Brain pericyte (primary cell): ENCODE measurements at regions not wholly inside any gene's neighbourhood (a gene's known extent, or its start where the extent isn't known, plus 50 kb on each side); places are given as distances from the start of the nearest gene placed in this dataset.

ENCODE experiments used
- DNase-seq: peaks from one replicate; pipeline ENCODE4 v3.0.0-alpha.2; 2012; ENCODE audit warnings: low read depth, low spot score

- DNase-seq, result no peak
These were observed 190.4 kb upstream of the HDAC4 start for GRCh38 chr2:239590995-239591915.

- DNase-seq, result no peak
These were observed 189.5 kb upstream of the HDAC4 start for GRCh38 chr2:239590276-239590675.

GRCh38 chr2:239589833-239590232 is 189.0 kb upstream of the HDAC4 start:
- DNase-seq, result no peak

DNA sequence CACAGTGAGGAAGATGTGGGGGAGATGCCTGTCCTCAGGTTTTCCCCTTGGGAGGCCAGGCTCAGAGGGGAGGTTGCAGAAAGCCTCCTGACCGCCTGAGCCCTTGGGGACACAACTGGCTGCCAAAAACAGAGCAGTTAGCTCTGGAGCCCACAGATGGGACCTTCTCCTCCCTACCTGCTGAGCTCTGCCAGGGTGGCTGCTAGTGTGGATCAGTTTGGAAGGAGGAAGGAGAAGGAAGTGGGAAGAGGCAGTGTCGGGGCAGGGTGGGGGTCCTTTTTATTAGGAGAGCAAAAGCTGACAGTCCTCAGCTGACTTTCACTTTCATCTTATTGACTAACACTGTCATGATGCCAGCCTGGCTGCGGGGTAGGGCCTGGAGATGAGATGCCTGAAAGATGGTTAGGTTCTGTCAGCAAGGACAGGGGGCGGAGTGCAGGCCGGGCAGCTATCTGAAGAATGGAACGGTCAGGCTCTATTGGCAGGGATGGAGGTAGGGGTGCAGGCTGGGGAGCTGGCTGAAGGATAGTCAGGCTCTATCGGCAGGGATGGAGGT is 188.5 kb upstream of the HDAC4 start:
- DNase-seq, result no peak

GRCh38 chr2:239588451-239589269 is 187.8 kb upstream of the HDAC4 start:
- DNase-seq, result no peak

DNA sequence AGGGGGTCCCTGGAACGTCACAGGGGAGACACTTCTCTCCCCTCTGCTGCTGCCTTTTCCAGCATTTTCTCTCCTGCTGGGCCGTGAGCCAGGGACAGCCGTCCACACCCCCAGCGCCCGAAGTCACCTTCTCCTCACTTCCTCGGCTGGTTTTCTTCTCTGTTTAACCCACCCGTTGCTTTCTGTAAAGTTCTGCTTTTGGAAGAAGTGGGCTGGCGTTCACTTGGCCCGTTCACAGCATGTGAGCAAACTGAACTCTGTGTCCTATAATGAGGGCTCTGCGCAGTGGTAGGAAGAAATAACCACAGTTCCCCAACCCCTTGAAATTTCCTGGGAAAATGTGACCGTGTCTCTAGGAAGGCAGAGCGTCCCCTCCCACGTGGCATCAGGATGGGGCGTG is 187.0 kb upstream of the HDAC4 start:
- no peak for DNase-seq

DNA sequence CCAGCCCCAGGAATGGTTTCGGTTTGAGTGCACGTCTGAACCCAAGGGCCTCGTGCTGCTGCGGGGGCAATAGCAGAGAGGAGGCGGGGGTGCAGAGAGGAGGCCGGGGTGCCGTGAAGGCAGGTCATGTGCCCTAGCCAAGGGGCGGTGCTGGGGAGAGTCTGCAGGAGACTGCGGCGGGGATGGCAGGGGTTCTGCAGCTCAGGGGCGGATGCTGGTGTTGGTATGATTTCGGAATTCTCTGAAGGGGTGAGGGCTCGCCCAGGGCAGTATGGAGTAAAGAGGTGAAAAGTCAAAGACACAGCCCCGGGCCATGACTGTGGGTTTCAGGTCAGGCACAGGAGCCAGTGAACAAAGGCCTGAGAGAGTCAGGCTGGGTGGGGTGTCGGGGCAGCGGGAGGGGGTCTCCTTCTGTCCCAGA is 186.5 kb upstream of the HDAC4 start:
- DNase-seq, result no peak

DNA sequence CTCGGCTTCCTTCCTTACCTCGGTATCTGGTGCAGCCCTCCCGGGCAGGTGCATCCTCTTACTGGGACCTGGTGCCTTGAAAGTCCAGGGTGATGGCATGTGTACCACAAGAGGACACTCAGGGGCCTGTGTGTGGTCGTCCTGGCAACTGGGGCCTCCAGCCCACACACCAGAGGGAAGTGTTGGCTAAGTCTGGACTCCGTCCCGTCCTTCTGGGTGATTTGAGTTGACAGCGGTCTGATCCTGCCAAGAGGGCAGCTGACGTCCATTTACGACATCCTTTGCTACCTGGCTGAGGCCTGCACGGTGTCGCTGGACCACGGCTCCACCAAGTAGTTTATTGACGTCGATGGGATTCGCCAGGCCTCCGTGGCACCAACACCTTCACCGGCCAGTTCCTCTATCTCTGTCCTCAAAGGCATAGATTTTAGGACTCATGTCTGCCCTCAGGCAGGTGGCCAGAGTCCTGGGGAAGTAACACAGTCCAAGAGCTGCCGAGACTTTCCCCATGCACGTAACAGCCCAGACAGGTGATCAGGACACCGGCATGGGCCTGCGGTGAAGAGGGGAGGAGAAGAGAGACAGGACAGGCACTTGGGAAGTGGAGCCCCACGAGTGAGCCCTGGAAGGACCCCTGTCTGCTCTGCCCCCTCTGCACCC is 186.0 kb upstream of the HDAC4 start:
- DNase-seq, result no peak

- DNase-seq, result no peak
These were observed 184.6 kb upstream of the HDAC4 start for GRCh38 chr2:239585422-239585821.

GRCh38 chr2:239584986-239585385 is 184.2 kb upstream of the HDAC4 start:
- DNase-seq, result no peak

DNA sequence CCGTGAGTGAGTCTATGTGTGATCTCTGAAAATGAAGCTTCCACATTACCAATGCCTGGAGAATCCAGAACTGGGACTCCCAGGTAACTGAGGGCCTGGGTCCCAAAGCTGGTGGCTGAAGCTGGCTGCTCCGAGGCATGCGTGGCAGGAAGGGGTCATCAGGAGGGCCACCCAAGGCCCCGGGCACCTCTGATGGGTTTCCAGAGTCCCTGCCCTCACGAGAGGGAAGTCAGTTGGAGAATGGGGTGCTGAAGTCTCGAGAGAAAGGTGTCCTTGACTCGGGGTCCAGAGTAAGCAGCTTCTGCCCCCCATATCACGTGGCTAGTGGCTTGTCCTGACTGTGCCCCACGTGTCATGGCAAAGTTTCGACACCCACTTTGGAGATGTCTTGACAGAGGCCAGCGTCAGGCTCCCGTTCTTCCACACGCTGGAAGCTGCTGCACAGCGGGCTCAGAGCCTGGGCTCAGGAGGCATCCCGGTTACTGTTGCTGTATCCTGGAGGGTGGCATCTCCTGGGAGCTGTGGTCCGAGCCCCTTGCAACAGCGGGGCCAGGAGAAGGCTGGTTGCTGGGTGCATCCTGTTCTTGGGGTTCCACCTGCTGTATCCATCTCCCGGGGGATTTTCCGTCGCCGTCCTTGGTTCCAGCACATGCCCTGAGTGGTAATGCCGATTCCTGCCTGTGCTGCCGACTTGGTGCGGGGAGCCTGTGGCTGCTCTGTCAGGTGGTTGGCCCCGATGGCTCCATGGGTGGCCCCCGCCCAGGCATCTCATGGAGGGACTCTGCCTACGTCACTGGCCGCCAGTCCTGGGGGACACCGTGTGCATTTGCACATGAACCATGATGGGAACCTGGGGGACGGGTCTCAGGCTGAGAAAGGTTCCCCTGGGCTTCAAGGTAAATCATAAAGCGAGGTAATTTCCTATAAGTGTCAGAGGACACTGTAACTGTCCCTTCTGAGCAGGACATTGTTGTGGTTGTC is 183.3 kb upstream of the HDAC4 start:
- DNase-seq, result no peak

- no peak for DNase-seq
These were observed 182.5 kb upstream of the HDAC4 start for GRCh38 chr2:239583171-239583878.

GRCh38 chr2:239582476-239582875 is 181.7 kb upstream of the HDAC4 start:
- no peak for DNase-seq

DNA sequence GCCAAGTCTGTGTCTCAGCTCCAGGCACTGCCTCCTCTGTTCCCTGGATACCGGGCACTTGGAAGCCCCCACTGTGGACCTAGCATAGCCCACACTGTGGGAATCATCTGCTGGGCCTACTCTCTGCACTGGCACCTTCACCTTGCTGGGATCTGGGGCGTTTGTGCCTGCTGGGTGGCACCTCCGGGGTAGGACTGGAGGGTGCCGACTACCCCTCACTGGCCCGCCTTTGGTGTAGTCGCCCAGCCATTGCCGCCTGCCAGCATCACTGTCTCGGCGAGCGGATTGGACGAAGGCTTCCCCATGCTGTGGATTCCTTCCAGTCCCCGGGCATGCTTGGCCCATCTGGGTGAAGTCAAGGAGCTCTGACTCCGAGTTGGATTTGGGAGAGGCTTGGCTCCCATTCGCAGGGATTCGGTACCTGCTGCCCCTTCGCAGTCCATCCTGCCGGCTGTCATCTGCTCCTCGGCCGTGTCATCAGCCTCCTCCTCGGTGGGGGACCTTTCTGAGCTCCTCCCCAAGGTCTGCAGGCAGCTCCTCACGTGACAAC is 180.6 kb upstream of the HDAC4 start:
- no peak for DNase-seq

GRCh38 chr2:239580199-239580527 is 179.3 kb upstream of the HDAC4 start:
- no peak for DNase-seq

DNA sequence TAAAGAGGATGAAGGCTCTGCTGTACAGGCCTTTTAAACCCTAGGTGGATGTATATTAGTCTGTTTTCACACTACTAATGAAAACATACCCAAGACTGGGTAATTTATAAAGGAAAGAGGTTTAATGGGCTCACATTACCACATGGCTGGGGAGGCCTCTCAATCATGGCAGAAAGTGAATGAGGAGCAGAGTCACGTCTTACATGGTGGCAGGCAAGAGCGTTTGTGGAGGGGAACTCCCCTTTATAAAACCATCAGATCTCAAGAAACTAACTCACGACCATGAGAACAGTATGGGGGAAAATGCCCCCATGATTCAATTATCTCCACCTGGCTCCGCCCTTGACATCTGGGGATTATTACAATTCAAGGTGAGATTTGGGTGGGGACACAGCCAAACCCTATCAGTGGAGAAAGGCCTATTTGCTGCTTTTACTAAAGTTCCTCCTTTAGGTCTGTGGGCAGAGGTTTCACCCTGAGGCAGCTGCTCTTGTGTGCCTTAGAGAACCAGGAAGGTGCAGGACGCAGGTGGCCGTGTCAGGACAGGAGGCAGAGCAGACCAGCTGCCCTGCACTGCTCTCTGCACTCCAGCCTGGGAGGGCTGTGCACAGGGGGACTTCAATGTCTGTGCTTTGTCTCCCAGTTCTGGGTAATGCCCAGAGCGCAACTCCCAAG is 178.8 kb upstream of the HDAC4 start:
- DNase-seq, result no peak

DNA sequence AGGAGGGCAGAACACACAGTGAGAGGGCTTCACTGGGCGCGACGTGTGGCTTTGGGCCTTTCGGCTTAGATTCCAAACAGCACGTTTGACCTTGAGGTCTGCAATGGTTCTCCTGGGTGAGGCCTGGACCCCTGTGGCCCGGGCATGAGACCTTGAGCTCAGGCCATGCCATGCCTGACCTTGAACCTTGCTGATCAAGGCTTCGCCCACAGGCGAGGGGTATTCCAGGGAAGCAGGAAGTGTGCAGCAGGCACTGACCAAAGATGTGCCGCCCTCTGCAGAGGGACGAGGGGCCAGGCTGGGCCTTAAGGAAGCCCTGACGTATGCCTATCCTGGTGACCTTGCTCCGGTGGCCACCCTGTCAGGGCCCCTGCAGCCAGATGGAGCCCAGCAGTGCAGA is 178.3 kb upstream of the HDAC4 start:
- no peak for DNase-seq

DNA sequence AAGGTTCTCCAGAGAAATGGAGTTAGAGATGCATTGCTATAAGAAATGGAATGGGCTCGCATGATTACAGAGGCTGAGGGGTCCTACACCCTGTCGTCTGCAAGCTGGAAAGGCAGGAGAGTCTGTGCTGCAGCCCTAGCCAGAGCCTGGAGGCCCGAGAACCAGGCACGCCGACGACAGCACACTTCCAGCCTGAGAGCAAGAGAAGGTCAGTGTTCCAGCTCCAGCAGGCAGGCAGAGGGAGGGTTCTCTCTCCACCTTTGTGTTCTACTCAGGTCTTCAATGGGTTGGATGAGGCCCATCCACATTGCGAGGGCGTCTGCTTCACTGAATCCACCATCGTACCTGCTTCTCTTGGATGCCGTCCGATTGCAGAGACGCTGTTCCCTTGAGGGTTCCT is 177.6 kb upstream of the HDAC4 start:
- no peak for DNase-seq

DNA sequence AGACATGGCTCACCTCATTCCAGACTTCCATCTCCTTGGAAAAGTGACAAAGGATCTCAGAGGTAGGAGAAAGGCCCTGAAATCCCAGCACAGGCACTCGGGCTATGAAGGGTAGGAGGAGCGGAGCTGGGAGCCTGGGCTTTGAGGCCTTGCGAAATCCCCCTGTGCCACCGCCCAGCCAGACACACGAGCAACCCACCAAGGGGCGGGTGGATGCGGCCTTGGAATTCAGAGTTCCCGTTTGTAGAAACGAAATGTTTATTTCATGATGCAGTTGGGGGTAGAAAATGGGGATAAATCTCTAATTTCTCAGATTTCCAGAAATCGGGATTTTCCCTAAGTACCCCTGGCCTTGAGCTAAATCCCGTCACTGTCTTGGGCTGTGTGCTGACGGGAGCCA is 177.1 kb upstream of the HDAC4 start:
- no peak for DNase-seq
